DMS53 treated with DMSO at 0.1 percent for 48 hours (cell line): ENCODE measurements at regions not wholly inside any gene's neighbourhood (a gene's known extent, or its start where the extent isn't known, plus 50 kb on each side); places are given as distances from the start of the nearest gene placed in this dataset.

Source experiments
- DNase-seq: peaks from one replicate; lab custom pipeline; 2025; ENCODE audit not compliant: unreplicated experiment; lab: John Stamatoyannopoulos, UW

DNA sequence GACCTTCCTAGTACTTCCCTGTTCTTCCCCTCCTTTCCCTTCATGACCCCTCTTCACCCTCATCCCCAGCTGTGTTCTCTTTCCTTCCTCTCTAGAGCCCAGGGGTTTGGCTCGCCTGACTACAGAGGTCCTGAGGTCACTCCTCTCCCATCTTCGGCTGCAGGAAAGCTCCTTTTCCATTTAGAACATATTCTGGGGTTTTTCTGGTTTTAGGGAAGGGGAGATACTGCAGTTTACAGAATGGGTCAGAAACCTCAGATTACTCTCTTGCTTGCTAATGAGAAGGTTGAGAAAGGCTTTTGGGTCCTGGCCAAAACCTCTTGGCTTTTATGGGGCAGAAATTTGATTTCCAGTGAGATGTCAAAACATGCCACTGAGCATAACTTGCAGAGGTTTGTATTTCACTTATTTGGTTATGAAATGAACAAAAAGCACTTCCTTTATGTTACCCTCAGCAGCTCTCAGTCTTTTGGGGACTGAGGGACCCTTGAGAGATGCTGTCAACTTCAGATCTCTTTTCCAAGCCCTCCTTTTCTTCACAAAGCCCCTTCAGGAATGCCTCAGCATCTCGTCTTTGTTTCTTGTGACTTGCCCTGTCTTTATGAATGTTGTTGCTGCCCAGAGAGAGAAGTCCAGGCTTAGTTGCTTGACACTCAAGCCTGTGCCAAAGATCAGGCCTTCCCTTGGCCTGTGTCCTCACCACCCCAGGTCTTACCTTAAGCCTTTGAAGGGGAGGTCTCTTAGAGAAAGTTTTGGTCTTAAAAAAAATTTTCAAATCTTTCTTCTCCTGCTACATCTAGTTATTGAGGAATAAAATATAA is 121.7 kb upstream of the TPM1 start:
- DNase-seq: no peak

GRCh38 chr15:62922514-62922913 is 120.0 kb upstream of the TPM1 start:
- DNase-seq: no peak

DNA sequence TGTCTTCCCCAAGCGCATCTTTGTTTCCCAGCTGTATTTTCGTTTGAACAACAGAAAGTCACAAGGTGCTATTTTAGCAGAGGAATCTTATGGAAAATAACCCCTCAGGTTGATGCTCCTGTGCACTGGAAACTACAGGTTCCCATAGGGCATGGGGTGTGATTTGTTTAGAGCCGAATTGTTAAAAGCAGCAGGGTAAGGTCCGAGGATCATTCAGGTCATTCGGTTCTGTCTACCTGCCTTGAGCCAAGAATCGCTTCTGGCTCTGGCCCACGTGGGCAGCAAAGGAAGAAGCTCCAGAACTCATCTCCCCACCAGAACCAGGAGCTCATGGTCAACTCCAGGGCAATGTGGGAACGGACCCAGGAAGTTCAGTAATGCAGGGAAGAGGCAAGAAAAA is 116.7 kb upstream of the TPM1 start:
- DNase-seq: no peak

DNA sequence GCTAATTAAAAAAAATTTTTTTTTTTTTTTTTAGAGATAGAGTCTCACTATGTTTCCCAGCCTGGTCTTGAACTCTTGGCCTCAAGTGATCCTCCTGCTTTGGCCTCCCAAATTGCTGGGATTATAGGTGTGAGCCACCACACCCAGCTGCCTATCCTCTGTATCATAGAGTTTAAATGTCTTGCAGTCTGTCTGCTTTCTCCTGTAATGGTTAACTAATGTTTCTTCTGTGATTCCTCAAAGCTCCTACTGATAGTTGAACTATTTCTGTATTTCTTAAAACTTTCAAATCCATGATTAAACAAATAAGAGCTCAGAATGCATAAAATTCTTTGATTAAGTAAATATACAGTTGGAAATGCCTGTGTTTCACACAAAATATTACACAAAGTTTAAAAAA is 115.4 kb upstream of the TPM1 start:
- no peak for DNase-seq

DNA sequence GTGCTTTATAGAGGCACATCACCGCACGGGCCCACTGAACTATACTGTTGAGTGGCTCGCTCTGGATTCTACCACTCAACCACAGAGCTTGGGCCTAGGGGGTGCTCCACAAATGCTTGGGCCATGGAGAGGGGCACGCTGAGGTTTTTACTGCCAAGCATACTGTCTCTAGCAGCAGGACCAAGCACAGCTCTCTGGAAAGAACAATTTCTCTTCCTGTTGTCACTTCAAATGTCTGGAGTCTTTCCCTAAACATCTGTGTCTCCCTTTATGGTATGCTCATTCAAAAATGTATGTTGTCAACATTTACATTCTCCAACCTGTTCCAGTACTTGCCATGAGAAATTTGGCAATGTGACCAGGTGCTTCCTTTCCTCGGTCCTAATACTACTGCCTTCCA is 114.7 kb upstream of the TPM1 start:
- no peak for DNase-seq

DNA sequence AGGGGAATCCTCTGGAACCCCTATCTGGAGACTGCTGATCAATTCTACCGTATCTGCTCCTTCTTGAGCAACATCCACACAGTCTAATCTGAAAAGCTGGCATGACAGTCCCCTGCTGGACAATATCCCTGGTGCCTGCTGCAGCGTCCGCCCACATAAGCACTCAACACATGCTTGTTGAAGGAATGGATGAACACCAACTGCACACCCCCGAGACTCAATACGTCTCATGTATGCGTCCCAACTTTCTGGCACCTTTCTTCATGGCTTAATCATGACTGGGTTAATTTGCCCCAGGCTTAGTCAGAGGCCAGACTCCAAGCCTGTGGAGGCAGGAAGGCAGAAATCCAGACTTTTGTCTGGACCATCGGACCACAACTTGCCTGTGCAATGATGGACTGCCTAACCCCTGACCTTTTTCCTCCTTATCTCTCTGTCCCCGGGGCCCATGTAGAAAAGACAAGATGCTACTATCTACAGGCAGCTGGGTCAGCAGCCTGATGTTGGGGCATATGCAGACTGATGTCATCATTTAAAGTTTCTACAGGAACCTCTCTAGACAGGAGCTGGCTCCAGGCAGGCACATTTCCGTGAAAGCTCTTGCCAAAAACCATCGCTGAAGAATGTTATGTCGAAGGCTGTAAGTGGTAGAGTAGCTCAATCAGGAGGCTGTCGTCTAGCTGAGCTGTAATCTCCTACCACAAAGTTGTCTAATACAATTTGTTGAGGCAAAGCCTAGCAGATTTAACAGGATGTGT is 114.1 kb upstream of the TPM1 start:
- DNase-seq: no peak

- peak; percentile 22 for DNase-seq
Measured at GRCh38 chr15:62929000-62929357, 113.6 kb upstream of the TPM1 start.

GRCh38 chr15:62931650-62932049 is 110.9 kb upstream of the TPM1 start:
- DNase-seq: no peak

- DNase-seq: no peak
Measured at GRCh38 chr15:62932436-62932835, 110.1 kb upstream of the TPM1 start.

DNA sequence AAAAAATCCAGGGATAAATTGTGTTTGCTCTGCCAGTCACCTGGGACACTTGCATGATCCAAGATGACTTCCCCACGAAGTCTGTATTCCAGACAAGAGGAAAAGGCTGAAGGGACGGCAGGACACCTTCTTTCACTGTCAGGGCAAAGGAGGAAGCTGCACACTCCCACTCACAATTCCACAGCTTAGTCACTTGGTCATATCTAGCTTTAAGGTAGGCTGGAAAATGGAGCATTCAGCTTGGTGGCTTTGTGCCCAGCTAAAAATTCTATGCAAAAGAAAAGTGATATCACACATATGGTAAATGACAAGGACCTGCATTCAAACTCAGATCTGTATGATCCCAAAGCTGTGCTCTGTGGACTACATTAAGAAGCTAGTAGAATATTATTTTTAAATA is 109.2 kb upstream of the TPM1 start:
- no peak for DNase-seq

DNA sequence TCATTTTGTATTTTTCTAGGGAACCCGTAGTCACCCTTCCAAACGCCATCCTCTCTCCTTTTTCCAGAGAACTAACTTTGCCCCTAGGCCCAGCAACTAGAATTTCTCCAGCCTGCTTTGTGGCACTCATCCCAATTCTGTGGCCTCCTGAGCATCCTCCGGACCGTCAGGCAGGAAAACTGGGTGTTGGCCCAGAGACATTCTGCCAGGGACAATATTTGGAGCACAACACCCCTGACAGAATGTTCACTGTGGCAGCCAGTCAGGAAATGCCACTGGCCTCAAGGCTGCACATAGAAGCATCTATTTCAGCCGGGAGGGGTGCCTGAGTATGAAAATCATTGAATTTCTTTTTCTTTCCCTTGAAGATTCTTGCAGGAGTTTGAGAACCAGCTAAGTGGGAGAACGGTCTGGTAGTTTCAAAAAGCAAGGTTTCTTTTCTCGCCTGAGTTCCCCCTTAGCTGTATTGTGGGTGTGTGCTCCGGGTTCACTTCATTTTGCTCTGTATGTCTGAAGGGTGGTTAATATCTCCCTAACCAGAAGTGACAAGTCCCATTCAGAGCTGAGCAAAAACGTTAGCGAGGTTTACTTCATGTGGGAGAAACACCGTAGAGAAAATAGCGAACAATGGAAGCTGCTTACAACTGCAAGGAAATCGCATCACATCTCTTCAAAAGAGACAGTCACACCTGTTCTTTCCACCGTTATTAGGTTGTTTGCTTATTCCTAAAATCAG is 108.1 kb upstream of the TPM1 start:
- no peak for DNase-seq

- peak; percentile 10 for DNase-seq
Measured at GRCh38 chr15:62935300-62936081, 107.1 kb upstream of the TPM1 start.

DNA sequence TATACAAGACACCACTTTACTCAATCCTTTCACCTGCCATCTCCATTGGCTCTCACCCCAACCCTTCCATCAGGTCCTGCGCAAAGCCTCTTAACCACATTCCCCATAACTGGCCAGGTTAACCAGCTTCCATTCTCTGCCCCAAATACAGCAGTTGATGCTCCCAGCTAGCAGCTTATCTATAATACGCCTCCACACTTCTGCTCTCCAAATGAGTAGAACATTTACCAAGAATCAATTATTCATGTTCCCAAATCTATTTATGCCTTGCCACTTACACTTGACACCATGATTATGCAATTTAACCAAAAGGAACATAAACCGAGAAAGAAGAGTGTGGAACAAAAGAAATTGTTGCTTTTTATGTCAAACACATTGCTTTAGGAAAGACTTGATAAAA is 103.7 kb upstream of the TPM1 start:
- no peak for DNase-seq

DNA sequence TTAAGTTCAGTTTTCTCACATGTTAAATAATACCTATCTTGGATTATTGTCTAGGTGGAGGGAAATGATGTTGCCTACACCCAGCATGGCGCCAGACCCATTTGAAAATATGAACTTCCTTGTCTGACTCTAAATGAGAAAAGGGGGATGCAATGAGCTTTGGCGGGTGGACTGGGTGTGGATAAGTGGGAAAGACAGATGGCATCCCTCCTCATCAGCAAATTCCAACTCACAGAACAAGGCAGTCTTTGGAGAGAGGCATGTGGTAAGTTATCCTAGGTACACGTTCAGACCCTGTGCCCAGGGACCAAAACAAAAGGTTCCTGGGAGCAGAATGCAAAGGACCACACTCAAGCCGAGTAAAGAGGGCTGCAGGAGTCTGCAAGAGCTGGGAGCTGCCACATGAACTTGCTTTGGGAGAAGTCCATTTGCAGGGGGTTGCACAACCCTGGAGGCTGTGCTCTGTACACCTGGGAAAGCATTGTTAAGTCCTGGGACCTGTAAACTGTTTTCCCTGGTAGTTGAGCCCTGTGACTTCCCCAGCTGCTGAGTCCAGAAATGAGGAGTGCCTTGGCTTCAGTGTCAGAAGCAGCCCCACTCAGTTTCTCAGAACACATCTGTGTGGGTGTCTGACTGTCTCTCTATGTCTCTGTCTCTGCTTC is 102.3 kb upstream of the TPM1 start:
- no peak for DNase-seq

DNA sequence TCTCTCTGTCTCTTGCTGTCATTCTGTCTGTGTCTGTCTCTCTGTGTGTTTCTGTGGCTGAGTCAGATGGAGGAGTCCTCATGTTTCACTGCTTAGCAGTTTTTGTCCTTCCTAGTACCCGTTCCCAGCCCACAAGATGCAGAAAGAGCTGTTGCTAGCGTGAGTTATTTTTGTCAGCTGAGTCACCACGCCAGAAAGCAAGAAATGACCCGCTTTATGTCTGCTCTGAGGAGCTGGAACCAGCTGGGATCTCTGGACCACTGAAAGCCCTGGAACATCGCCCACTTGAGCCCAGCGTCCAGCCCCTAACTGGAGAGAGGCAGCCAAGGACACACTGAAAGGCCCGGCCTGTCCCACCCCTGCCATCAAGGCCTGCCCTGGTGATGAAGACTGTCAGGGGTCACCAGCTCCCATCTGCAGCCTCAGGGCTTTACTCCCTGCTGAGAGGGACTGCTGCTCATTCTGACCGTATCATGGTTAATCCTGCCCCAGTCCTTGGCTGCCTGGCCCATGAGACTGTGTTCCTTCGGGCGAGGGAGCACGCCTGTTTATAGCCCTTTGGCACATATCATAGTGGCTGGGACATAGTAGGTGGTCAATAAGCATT is 101.7 kb upstream of the TPM1 start:
- DNase-seq: no peak

GRCh38 chr15:62941699-62942098 is 100.8 kb upstream of the TPM1 start:
- no peak for DNase-seq

DNA sequence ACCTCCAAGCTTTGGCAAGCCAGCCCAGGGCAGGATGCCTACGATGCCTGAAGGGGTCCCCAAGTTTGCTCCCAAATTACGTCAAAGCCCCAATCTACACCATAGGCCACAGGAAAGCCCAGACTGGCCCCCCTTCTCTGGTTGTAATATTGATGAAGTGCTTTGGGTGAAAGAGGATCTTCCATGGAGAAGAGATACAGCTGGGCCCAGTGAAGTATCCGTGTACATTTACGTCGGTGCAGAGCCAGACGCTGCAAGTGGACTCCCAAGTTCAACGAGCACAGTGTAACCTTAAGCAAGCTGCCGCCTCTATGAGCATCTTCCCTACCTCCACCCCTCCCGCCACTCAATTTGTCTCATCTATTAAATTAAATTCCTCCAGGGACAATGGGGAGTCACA is 100.1 kb upstream of the TPM1 start:
- no peak for DNase-seq

DNA sequence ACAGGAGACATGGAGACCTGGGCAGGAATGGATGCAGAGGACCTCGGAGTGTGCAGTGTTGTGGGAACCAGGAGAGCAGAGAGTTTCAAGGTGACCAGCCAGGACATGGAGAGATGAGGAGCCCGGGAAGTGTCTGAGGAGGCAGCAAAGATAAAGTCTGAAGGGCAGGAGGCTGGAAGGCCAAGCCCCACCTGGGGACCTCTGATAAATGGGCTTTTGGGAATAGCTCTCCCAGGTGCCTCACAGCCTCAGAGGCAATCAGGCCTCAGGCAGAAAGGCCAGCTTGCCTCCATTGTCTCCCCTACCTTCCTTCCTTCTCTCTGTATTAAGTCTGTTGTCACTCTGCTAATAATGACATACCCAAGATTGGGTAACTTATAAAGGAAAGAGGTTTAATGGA is 97.5 kb upstream of the TPM1 start:
- no peak for DNase-seq

DNA sequence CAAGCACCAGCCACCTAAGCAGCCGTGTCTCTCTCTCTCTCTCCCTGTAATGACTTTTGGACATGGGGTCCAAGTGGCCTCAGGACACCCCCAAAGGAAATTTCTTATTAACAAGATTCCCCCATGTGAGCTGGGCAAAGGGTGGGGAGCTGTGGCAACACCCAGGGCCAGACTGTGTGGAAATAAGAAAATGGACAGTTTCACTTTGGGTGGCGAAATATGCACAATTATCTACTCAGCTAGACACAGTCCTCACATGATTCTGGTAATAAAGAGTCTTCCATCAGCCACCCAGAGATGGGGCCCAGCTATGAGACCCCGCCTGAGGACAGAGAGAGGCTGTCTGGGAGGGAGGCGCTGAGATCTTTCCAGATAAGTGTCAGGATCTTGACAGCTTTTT is 96.8 kb upstream of the TPM1 start:
- no peak for DNase-seq

DNA sequence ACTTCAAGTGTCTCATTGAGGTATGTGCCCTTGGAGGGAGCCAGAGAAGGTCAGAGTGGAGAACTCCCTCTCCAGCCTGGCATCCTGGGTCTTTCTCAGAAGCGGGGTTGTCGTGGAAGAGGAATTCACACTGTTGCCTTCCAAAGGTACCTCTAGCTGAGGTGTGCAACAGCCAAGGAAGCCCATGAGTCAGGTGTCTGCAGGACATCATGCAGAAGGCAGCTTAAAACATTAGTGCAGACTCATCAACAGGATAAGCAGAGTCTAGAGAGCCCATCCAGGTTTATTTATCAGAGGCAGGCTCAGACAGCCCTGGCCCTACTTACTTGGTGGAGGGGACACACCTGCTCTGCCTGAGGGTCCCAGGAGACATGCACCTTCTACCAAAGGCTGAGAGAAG is 95.6 kb upstream of the TPM1 start:
- no peak for DNase-seq
